Hematopoietic multipotent progenitor cell treated with erythropoietin and hydrocortisone succinate and interleukin-3 and kit ligand, for 8 days (in vitro differentiated cells): ENCODE measurements at regions not wholly inside any gene's neighbourhood (a gene's known extent, or its start where the extent isn't known, plus 50 kb on each side); places are given as distances from the start of the nearest gene placed in this dataset.

Experiments used
- DNase-seq: peaks from one replicate; pipeline ENCODE4 v3.0.0-alpha.2; 2015

GRCh38 chr15:89421219-89421618 lies 75.2 kb downstream of the RHCG start:
- no peak for DNase-seq

DNA sequence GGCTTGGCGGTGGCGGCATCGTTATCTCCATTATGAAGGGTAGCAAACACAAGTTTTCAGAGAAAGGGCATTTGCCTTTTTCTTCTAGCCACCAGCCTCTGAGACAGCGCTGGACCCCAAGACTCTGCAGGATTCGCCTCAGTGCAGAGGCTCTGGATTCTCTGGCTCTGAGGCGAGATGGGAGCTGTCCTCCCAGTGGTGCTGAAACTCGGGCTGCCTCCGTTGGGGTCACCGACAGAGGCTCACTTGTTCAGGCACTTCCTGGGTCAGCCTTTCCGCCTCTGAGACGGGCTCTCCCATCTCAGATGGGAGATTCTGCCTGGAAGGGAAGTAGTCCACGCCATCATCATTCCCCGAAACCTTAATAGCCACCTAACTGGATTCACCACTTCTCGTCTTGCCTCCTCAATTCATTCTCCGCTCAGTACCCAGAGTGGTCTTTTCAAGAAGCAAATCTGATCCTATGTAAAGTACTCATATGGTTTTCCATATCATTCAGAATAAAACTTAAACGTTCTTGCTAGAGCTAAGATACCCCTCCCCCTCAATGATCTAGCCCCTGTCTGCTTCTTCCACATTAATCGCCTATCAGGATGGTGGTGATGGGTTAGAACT lies 76.9 kb downstream of the RHCG start:
- peak; percentile 43 for DNase-seq

GRCh38 chr15:89417206-89417725 lies 79.1 kb downstream of the RHCG start:
- DNase-seq, result no peak

DNA sequence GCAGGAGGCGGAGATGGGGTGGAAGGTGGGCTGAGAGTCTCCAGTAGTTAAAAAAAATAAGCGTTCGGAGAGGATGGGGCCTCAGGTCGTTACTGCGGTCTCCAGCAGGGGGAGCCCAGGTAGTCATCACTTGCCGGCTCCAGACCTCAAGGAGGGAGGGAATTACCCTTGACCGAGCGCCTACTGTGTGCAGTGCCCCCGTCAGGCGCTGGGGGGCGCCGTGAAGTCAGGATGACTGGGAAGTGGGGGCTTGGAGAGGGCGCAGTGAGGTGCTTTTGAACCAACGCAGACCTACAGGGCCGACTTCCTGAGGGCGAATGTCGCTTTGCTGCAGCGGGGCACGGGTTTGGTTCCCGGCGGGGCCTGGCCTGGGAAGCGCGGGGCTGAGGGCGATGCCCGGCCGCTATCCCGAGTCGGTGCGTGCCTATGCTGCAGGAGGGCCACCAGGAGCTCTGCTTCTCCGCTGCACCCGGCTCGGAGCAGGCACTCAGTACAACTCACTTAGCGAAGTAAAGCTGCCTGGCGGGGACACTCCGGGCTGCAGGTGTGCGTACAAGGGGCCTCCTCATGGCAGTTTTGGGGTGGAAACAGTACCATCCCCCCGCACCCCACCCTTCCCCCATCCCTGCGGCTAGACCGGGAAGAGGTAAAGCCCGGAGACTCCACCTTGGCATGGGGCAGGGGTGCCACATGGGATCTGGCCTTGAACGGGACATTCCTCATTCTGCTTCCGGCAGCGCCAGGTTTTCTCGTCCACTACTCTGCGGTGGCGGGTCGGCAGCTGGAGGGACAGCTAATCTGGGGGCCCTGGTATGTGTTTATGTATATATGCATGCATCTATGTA lies 79.8 kb downstream of the RHCG start:
- DNase-seq, result peak; percentile 87

DNA sequence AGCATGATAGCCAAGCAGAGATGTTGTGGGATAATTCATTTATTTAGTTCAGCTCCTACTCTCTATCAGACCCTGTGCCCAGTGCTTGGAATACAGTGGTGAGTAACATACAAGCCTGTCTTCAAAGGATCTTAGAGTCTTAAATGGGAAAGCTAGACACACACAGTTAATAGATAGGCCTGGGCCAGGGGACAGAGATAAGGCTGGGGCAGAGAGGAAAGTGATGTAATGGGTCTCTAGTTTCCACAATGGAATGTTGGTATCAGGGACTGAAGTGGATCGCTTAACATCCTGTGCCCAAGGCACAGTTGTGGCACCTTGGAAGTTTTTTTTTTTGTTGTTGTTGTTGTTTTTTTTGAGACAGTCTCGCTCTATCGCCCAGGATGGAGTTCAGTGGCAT lies 79.9 kb upstream of the POLG start:
- DNase-seq, result no peak

GRCh38 chr15:89413877-89414276 lies 79.3 kb upstream of the POLG start:
- no peak for DNase-seq

DNA sequence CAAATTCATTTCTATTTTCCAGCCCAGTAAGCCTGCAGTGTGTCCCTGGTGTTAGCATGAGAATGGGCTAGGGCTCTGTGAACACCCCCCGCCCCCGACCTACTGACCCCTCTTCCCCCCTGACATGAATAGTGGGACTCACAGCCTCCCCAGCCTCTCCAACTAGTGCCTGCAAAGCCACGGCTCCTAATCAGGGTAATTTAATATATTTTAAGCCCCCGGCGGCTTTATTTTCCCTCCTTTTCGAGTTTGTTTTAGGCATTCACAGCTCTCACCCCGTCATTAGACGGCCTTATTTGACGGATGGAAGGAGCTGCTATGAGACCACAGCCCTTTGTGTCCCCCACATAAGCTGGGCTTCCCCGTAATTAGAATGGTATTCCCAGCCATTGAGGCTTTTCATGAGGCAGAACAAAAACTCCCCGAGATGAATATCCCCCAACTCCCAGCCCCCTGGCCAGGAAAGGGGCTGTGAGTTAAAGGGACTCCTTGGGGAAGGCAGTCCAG lies 78.3 kb upstream of the POLG start:
- no peak for DNase-seq

DNA sequence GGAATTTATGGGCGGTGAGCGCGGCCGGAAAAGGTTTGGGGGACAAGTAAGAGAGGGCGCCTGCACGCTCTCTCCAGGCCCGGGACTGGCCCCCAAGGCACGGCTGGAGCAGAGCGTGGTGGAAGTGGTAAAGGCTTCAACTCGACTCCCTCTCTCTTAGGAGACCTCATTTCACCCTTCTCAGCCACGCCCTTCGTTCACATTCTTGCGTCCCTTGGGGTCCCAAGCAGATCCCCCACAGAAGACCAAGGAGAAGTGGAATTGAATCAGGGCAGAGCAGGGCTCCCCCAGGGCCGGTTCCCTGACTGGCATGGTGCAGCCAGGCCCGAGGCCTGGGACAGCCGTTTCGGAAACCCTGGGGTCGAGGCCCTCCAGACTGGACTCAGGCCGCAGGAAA lies 75.4 kb upstream of the POLG start:
- DNase-seq, result no peak

DNA sequence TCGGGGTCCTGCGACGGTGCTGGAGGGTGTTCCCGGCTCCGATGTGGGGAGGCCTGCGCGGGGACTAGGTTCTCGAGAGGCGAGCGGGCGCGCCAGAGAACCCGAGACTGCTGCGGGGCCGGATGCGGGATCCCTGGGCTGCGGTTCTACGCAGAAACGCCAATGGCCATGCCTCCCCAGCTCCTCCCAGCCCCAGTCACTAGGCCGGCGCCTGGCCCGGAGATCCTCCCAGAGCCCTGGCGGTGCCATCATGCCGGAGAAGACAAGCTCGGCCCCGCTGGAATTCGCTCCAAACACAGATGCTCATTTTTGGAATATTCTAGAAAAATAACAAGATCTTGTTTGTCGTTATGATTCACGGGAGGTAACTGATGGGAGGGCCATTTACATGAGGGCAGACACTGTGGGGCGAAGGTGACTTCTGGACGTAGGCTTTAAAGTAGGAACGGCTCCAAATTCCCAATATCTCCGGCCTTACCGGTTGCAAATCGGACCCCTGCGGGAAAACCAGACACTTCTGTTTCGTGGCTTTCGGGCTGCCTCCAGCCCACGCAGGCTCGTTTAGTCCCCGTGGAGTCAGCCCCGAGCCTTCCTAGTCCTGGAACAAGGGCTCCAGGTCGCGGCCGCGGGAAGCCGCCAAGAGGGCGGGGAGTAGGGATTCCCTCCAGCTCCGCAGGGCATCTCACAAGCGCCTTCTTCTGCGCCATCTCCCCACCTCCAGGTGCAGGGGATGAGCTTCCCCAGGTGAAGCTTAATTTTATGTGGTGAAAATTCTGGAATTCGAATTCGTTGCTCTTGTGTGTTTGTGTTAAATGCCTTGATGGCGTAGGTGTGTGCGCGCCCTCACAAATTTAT lies 74.8 kb upstream of the POLG start:
- no peak for DNase-seq

- no peak for DNase-seq
Observed at GRCh38 chr15:89408372-89409183, 74.0 kb upstream of the POLG start.

- no peak for DNase-seq
Observed at GRCh38 chr15:89406940-89407607, 72.5 kb upstream of the POLG start.

DNA sequence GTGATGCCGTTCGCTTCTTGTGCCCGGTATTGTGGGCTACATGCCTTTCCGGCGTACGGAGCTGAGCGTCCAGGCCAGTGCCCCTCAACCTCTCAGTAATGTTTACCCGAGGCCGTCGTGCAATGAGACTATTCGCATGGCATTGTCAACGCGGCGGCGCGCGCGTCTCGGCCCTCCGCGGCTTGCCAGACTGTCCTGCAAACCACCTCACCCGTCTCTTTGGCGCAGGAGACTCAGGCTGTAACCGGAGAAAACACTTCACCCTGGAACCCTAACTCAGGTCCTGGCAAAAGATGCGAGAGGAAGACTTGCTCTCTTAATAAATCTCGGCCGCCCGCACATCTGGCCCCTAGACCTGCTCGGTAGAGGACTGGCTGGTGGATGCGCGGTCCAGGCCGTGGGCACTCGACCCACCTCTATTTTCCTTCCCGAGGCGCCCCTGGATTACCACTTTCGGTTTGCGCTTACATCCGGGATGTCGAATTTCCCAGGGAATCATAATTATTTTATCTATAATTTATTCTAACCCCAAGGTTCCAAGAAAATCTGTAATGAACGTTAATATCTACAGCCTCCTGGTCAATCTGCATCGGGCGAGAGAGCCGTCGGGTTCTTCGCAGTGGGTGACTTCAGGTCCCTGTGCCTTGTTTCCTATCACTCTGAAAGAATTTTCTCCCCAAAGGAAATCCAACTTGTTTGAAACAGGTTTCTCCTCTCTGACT lies 71.8 kb upstream of the POLG start:
- no peak for DNase-seq

DNA sequence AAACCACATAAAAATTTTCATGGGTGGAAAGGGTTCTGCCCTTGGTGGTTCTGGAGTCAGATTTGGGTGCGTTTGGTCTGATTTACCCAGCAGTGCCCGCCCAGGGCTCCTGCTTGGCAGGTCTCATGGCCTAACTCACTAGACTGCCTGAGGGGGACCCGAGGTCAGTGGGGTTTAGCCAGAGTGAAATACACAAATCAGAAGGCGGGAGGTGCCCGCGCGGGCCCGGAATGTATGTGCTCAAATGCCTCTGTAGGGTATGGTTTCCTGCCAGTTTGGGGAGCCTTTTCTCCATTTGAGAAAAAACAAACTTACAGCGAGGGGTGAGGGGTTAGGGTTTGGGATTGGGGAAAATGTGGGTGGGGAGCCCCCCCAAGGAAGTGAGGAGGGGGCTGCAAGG lies 70.9 kb upstream of the POLG start:
- no peak for DNase-seq

GRCh38 chr15:89404023-89404422 lies 69.4 kb upstream of the POLG start:
- no peak for DNase-seq

GRCh38 chr15:89402518-89402805 lies 67.8 kb upstream of the POLG start:
- no peak for DNase-seq

DNA sequence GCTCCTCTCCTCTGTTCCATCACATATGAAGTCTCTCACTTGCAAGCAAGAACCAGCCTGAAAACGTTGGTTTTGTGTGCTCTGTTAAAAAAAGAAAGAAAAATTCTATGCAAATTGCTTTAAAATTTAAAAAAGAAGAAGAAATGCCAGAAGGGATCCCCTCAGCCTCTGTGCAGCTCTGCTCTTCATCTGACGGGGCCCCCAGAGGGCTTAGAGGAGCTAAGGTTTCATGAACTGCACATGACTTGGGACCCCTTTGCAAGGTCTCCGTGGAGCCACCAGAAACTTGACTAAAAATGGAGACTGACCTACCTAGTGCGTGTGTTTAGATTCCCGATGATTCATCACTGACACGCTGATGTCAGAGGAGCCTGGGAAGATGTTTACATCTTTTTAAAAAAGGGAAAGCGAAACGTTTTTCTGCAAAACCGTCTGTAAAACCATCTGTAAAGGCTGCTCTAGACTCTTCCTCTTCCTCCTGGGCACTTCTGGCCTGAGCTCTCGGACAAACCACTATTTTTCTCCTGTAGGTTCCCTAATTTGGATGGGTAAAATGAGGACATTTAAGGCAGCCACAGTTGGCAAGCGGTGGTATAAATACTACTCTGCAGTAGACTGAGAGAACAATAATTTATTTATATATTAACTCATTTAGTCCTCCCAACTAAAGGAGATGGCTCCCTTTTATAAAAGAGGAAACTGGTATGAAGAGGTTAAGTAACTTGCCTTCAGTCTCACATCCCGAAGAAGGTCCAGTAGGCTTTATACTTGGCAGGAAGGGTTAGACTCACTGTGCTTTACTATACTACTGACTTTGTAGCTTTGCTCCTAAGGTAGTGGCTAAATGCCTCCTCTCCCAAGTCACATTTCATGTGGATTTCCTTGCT lies 67.2 kb upstream of the POLG start:
- no peak for DNase-seq

- no peak for DNase-seq
Observed at GRCh38 chr15:89400782-89401545, 66.3 kb upstream of the POLG start.

DNA sequence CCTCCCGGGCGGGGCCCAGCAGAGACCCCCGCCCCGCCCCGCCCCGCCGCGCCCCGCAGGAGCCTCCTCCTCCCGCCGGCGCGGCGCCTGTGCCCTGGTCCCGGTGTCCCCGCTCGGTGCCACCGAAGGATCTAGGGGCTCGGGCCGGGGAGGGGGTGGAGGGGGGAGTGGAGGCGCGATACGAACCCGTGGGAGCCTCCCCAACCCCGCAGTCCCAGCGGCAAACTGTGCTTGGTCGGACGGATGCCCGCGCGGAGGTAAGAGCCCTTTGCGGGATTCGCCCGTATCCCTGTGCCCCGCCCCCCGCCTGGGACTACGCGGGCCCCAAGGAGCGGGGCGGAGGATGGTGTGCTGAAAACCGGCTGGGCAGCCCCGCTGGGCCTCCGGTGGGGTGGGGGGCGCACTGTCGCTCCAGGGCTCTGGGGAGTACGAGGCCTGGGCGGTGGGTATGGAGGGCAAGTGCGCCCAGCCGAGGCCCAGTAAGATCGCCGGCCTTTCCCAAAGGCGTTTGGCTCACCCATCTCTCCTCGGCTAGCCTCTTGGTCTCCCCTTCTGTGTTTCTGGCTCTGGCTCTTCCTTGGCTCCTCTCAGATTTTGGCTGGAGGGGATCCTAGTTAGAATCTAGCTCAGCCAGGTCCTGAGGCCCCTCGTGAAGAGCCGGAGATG lies 65.6 kb upstream of the POLG start:
- no peak for DNase-seq
